Sigmoid colon (tissue), 4 donors: ENCODE measurements at regions not wholly inside any gene's neighbourhood (a gene's known extent, or its start where the extent isn't known, plus 50 kb on each side); places are given as distances from the start of the nearest gene placed in this dataset.
"Not testable (repeated sequence)": the region's sequence is repeated elsewhere in the genome, so short reads cannot be mapped to it uniquely, and the experiment has no call there.

ENCODE experiments used
- EP300 ChIP-seq, 4 donors: sonication (generic); formaldehyde crosslinking; IDR thresholded peaks; one replicate each; pipeline ENCODE4 v1.6.1; 2017; ENCODE audit warnings: antibody characterized with exemption in 4 of 4
- POLR2A ChIP-seq, 2 donors: fragments of 450-650 bp; IDR thresholded peaks; one replicate each; pipeline ENCODE4 v1.6.1; 2016; ENCODE audit warnings: antibody characterized with exemption in 2 of 2, mild to moderate bottlenecking in 2 of 2, moderate library complexity in 2 of 2
- POLR2AphosphoS5 ChIP-seq, 4 donors: sonication (generic); formaldehyde crosslinking; IDR thresholded peaks; one replicate each; pipeline ENCODE4 v1.6.1; 2017; ENCODE audit warnings: antibody characterized with exemption in 4 of 4
- TF ChIP-seq, protein P1 (sequence below), 4 experiments: fragments of 450-650 bp in 3 of 4; fragments of 200-600 bp in 1 of 4; IDR thresholded peaks; one replicate each; pipeline ENCODE4 v1.5.1; 2016 to 2019; ENCODE audit warnings: antibody characterized with exemption in 4 of 4, mild to moderate bottlenecking in 3 of 4, moderate library complexity in 2 of 4

DNA sequence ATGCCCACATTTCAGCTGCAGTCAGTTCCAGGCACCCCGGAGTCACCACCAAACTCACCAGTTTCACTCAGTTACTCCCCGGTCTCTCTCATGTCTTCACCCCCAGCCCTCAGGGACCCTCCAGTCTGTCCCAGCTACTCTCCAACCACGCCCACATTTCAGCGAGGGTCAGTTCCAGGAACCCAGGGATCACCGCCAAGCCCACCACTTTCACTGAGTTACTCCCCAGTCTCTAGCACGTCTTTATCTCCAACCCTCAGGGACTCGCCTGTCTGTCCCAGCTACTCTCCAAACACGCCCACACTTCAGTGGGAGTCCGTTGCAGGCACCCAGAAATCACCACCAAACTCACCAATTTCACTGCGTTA lies 337.5 kb downstream of the CWH43 start:
- not testable (repeated sequence) for TF ChIP-seq POLR2A, EP300, POLR2AphosphoS5 (IDR thresholded peaks at IDR 0.05)
- TF ChIP-seq, protein P1, sequence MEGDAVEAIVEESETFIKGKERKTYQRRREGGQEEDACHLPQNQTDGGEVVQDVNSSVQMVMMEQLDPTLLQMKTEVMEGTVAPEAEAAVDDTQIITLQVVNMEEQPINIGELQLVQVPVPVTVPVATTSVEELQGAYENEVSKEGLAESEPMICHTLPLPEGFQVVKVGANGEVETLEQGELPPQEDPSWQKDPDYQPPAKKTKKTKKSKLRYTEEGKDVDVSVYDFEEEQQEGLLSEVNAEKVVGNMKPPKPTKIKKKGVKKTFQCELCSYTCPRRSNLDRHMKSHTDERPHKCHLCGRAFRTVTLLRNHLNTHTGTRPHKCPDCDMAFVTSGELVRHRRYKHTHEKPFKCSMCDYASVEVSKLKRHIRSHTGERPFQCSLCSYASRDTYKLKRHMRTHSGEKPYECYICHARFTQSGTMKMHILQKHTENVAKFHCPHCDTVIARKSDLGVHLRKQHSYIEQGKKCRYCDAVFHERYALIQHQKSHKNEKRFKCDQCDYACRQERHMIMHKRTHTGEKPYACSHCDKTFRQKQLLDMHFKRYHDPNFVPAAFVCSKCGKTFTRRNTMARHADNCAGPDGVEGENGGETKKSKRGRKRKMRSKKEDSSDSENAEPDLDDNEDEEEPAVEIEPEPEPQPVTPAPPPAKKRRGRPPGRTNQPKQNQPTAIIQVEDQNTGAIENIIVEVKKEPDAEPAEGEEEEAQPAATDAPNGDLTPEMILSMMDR (IDR thresholded peaks at IDR 0.05) = not testable (repeated sequence)
